Upper lobe of left lung (tissue), 6 donors: ENCODE measurements at regions not wholly inside any gene's neighbourhood (a gene's known extent, or its start where the extent isn't known, plus 50 kb on each side); places are given as distances from the start of the nearest gene placed in this dataset.

ENCODE experiments used
- ATAC-seq, 2 donors: fragments of 200-7000 bp; cut with Tn5 transposase; one replicate each; pipeline ENCODE4 v1.9.1; 2022; ENCODE audit warnings: mild to moderate bottlenecking in 2 of 2, moderate library complexity in 2 of 2; ENCODE audit not compliant: low FRiP score in 2 of 2
- DNase-seq, 2 donors: peaks; one replicate each; pipeline ENCODE4 v3.0.0-alpha.2; 2019 to 2020
- H3K27ac ChIP-seq, 4 donors: fragments of 200-600 bp; sonication (generic); one replicate each; pipeline ENCODE4 v1.5.1; 2016 to 2019
- H3K27me3 ChIP-seq, 4 donors: fragments of 200-600 bp; sonication (generic); one replicate each; pipeline ENCODE4 v1.5.1; 2017 to 2019
- H3K36me3 ChIP-seq, 4 donors: fragments of 200-600 bp; sonication (generic); one replicate each; pipeline ENCODE4 v1.5.1; 2016 to 2019
- H3K4me1 ChIP-seq, 4 donors: fragments of 200-600 bp; sonication (generic); one replicate each; pipeline ENCODE4 v1.5.1; 2018 to 2019
- H3K4me3 ChIP-seq, 4 donors: fragments of 200-600 bp; sonication (generic); one replicate each; pipeline ENCODE4 v1.5.1; 2017 to 2019; ENCODE audit warnings: mild to moderate bottlenecking in 2 of 4, moderate library complexity in 1 of 4
- H3K9me3 ChIP-seq, 4 donors: fragments of 200-600 bp; sonication (generic); one replicate each; pipeline ENCODE4 v1.5.1; 2018 to 2019
- EP300 ChIP-seq, 4 donors: sonication (generic); formaldehyde crosslinking; IDR thresholded peaks; one replicate each; pipeline ENCODE4 v1.5.1; 2017; ENCODE audit warnings: antibody characterized with exemption in 4 of 4, control low read depth in 2 of 4
- POLR2A ChIP-seq, 4 donors: fragments of 450-650 bp; IDR thresholded peaks; one replicate each; pipeline ENCODE4 v1.5.1; 2016 to 2017; ENCODE audit warnings: antibody characterized with exemption in 4 of 4, mild to moderate bottlenecking in 2 of 4
- POLR2AphosphoS5 ChIP-seq, 2 donors: sonication (generic); formaldehyde crosslinking; IDR thresholded peaks; one replicate each; pipeline ENCODE4 v1.5.1; 2017; ENCODE audit warnings: antibody characterized with exemption in 2 of 2
- WGBS, 2 donors: methylation state at CpG; one replicate each; pipeline ENCODE4 v1.1.5; 2017 to 2018; 5-methylcytosine and 5-hydroxymethylcytosine counted together
- TF ChIP-seq, protein P1 (sequence below), 6 experiments: fragments of 450-650 bp in 4 of 6; fragments of 200-600 bp in 2 of 6; sonication (generic) in 2 of 6; IDR thresholded peaks; one replicate each; pipeline ENCODE4 v1.5.1; 2016 to 2019; ENCODE audit warnings: antibody characterized with exemption in 6 of 6
- donor health status: DM: no; HTN: no; CAD: no; lungs with moderate emphysema.
- donor health status: DM: no; HTN: yes; CAD: no; lungs with severe emphysema.

DNA sequence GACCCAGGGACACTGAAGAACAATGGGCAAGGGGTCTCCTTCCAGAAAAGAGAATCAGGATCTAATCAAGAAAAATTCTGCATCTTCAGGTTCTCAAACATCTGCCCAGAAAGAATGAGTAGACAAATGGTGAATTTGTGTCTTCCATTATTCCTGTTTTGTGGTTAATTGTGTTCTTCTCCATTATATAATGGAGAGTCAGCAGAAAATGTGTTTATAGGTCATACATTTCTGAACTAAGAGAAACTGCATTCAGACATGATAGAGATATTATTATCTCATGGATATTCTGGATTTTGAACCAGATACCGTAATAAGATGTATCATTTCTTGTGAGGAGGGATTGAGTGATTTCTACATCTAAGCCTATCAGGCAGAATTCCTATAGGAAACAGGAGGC lies 581.7 kb upstream of the JAG1 start:
- DNase-seq (no peak), ATAC-seq (no peak)
- Histone ChIP-seq H3K27me3 (no peaks in the 10 kb centered on the region), H3K4me1 (no peaks in the 10 kb centered on the region), H3K27ac (no peak overlapping the region), H3K36me3 (no peaks in the 10 kb centered on the region), H3K4me3 (no peak overlapping the region), H3K9me3 (no peaks in the 10 kb centered on the region)
- WGBS, 2 donors = 91 to 93% methylated on average over 1 of the region's 1 CpG
- no peak for TF ChIP-seq POLR2AphosphoS5 (IDR thresholded peaks at IDR 0.05)
- TF ChIP-seq, protein P1, sequence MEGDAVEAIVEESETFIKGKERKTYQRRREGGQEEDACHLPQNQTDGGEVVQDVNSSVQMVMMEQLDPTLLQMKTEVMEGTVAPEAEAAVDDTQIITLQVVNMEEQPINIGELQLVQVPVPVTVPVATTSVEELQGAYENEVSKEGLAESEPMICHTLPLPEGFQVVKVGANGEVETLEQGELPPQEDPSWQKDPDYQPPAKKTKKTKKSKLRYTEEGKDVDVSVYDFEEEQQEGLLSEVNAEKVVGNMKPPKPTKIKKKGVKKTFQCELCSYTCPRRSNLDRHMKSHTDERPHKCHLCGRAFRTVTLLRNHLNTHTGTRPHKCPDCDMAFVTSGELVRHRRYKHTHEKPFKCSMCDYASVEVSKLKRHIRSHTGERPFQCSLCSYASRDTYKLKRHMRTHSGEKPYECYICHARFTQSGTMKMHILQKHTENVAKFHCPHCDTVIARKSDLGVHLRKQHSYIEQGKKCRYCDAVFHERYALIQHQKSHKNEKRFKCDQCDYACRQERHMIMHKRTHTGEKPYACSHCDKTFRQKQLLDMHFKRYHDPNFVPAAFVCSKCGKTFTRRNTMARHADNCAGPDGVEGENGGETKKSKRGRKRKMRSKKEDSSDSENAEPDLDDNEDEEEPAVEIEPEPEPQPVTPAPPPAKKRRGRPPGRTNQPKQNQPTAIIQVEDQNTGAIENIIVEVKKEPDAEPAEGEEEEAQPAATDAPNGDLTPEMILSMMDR (IDR thresholded peaks at IDR 0.05) = no peak
- no peak for TF ChIP-seq EP300 (IDR thresholded peaks at IDR 0.05)

DNA sequence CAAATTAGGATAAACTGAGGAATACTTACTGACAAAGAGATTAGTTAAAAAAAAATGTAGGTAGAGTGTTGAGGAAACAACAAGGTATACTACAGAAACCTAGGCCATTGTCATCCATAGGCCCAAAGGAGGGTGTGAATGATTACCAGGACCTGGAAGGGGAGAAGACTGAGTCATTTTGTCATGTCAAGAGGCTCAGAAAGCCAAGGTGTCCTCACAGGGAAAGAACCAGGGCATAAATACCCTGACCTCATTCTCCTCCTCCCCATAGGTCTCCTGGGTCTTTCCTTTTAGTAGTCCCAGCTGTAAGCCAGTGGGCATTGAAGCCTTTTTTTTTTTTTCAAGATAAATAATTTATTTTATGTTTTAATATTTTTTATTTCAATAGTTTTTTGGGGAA lies 582.1 kb upstream of the JAG1 start:
- no peaks in the 10 kb centered on the region for H3K4me1 ChIP-seq
- ATAC-seq = peak in 1 of 2 donors; percentile 29

DNA sequence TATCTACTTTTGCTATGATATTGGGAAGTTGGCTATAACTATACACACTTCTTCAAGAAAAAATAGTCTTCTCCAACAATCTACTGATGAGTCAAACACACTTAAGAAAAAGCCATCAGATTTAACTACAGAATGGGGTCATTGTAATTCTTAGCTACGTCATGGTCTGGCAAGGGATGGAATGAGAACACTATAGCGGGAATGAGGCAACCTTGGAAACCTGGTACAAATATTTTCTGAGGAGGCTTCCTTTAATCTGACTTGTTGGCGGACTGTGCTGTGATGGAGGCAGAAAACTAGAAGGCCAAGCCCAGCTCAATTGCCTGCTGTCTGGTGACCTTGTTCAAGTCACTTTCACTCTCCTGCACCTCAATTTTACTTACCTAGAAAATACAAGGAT lies 586.8 kb upstream of the JAG1 start:
- no peaks in the 10 kb centered on the region for H3K4me1 ChIP-seq
- WGBS, 2 donors = 90 to 99% methylated on average over 3 of the region's 3 CpGs
- H3K9me3 ChIP-seq = no peaks in the 10 kb centered on the region
- H3K4me3 ChIP-seq = no peak overlapping the region
- no peak for DNase-seq
- peak in 1 of 2 donors; percentile 71 for ATAC-seq
- H3K36me3 ChIP-seq = no peaks in the 10 kb centered on the region
- H3K27me3 ChIP-seq = no peaks in the 10 kb centered on the region
- TF ChIP-seq EP300 (IDR thresholded peaks at IDR 0.05) = no peak
- no peak for TF ChIP-seq POLR2A (IDR thresholded peaks at IDR 0.05)
- TF ChIP-seq, protein P1 (IDR thresholded peaks at IDR 0.05) = no peak
- TF ChIP-seq POLR2AphosphoS5 (IDR thresholded peaks at IDR 0.05) = no peak
- no peak overlapping the region for H3K27ac ChIP-seq

More for the DNA sequence above, 582.1 kb upstream of the JAG1 start:
- H3K9me3 ChIP-seq = no peaks in the 10 kb centered on the region
- H3K27me3 ChIP-seq = no peaks in the 10 kb centered on the region
- no peaks in the 10 kb centered on the region for H3K36me3 ChIP-seq
- TF ChIP-seq POLR2AphosphoS5 (IDR thresholded peaks at IDR 0.05) (no peak), EP300 (IDR thresholded peaks at IDR 0.05) (no peak), POLR2A (IDR thresholded peaks at IDR 0.05) (no peak)
- TF ChIP-seq, protein P1 (IDR thresholded peaks at IDR 0.05) = no peak
- H3K27ac ChIP-seq = no peak overlapping the region
- DNase-seq = no peak
- H3K4me3 ChIP-seq = no peak overlapping the region

DNA sequence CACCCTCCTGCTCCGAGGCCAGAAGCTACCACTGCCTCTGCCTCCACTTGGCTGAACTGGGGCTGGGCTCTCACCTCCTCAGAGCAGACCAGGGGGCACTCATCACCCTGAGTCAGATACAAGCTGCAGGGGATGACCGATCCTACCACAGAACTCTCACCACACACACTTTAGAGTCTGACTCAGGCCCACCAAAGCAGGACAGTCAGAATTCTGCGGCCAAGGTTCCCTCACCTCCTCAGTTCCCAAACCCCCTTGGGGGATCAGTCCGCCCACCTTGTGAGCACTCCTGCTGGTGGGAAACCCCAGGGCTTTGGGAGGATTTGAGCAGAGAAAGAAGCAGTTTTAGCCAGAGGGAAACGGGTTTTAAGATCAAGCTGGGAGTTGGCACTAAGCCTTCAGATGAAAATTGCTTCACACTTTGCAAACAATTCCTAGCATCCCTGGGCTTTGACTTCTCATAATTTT lies 587.8 kb upstream of the JAG1 start:
- 40 to 79% methylated on average over 2 to 5 of the region's 5 CpGs for WGBS, 2 donors
- no peak for DNase-seq
- TF ChIP-seq POLR2AphosphoS5 (IDR thresholded peaks at IDR 0.05) (no peak), POLR2A (IDR thresholded peaks at IDR 0.05) (no peak), EP300 (IDR thresholded peaks at IDR 0.05) (no peak)
- TF ChIP-seq, protein P1 (IDR thresholded peaks at IDR 0.05) = no peak
- ATAC-seq = peak; percentile 49 to 66
- H3K4me1 ChIP-seq = peaks cover 0 to under 1% (median 0%) of the 10 kb centered on the region in 4 donors
- no peaks in the 10 kb centered on the region for H3K9me3 ChIP-seq
- no peak overlapping the region for H3K4me3 ChIP-seq
- H3K36me3 ChIP-seq = no peaks in the 10 kb centered on the region
- no peaks in the 10 kb centered on the region for H3K27me3 ChIP-seq
- no peak overlapping the region for H3K27ac ChIP-seq

DNA sequence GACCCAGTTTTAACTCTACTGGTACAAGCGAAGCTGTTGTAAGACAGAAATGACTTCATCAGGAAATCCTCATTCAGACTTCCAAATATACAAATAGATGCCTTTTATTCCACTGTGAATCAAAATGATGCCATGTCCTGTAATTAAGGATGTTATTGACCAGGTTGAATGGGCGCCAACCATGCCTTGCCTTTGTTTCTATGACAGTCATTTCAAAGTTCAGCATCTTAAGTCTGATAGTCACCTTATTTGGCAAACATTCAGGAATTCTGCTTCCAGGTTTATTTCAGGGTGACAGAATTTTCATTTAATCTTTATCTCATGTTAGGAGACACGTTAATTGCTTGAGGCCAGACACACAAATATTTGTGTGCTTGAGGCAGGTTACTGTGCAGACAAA lies 592.8 kb upstream of the JAG1 start:
- no peak overlapping the region for H3K4me3 ChIP-seq
- no peak for ATAC-seq
- WGBS, 2 donors = 53 to 59% methylated on average over 3 of the region's 3 CpGs

More for the DNA sequence above, 592.8 kb upstream of the JAG1 start:
- Histone ChIP-seq H3K4me1 (peaks cover 5 to 11% (median 6%) of the 10 kb centered on the region in 4 donors), H3K27me3 (no peaks in the 10 kb centered on the region), H3K27ac (no peak overlapping the region), H3K9me3 (no peaks in the 10 kb centered on the region), H3K36me3 (no peaks in the 10 kb centered on the region)
- TF ChIP-seq EP300 (IDR thresholded peaks at IDR 0.05) (no peak), POLR2AphosphoS5 (IDR thresholded peaks at IDR 0.05) (no peak), POLR2A (IDR thresholded peaks at IDR 0.05) (no peak)
- DNase-seq = no peak
